Vagina (tissue), 2 donors: ENCODE measurements at regions not wholly inside any gene's neighbourhood (a gene's known extent, or its start where the extent isn't known, plus 50 kb on each side); places are given as distances from the start of the nearest gene placed in this dataset.

Experiments used
- POLR2A ChIP-seq, 2 donors: fragments of 450-650 bp; IDR thresholded peaks; one replicate each; pipeline ENCODE4 v1.6.1; 2017; ENCODE audit warnings: antibody characterized with exemption in 2 of 2, mild to moderate bottlenecking in 2 of 2, moderate library complexity in 2 of 2
- POLR2AphosphoS5 ChIP-seq, 2 donors: sonication (generic); formaldehyde crosslinking; IDR thresholded peaks; one replicate each; pipeline ENCODE4 v1.9.0; 2017; ENCODE audit warnings: antibody characterized with exemption in 2 of 2, mild to moderate bottlenecking in 2 of 2, low read depth in 1 of 2; ENCODE audit not compliant: insufficient read depth in 1 of 2
- TF ChIP-seq, protein P1 (sequence below), 3 experiments: fragments of 450-650 bp in 2 of 3; fragments of 200-600 bp in 1 of 3; sonication (generic) in 1 of 3; IDR thresholded peaks; one replicate each; pipeline ENCODE4 v1.5.1; 2017 to 2019; ENCODE audit warnings: antibody characterized with exemption in 3 of 3, mild to moderate bottlenecking in 2 of 3, moderate library complexity in 2 of 3

DNA sequence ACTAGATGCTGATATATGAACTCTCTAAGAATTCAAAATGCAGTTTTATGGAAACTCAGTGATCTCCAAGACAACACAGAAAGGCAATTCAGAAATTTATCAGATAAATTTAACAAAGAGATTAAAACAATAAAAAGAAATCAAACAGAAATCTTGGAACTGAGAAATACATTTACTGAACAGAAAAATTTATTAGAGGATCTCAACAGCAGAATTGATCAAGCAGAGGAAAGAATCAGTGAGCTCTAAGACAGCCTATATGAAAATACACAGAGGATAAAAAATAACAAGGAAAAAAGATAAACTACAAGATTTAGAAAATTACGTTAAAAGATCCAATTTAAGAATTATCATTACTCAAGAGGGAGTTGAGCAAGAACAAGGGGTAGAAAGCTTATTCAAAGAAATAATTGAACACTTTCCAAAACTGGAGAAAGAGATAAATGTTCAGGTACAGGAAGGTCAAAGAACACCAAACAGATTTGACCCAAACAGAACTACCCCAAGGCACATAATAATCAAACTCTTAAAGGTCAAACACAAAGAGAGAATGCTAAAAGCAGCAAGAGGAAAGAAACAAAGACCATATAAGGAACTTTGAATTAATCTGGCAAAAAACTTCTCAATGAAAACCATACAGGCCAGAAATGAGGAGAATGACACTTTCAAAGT lies 103.1 kb downstream of the APIP start:
- TF ChIP-seq POLR2AphosphoS5 (IDR thresholded peaks at IDR 0.05; ENCODE audit: insufficient read depth in 1 of 2, low read depth in 1 of 2) = no peak
- TF ChIP-seq, protein P1, sequence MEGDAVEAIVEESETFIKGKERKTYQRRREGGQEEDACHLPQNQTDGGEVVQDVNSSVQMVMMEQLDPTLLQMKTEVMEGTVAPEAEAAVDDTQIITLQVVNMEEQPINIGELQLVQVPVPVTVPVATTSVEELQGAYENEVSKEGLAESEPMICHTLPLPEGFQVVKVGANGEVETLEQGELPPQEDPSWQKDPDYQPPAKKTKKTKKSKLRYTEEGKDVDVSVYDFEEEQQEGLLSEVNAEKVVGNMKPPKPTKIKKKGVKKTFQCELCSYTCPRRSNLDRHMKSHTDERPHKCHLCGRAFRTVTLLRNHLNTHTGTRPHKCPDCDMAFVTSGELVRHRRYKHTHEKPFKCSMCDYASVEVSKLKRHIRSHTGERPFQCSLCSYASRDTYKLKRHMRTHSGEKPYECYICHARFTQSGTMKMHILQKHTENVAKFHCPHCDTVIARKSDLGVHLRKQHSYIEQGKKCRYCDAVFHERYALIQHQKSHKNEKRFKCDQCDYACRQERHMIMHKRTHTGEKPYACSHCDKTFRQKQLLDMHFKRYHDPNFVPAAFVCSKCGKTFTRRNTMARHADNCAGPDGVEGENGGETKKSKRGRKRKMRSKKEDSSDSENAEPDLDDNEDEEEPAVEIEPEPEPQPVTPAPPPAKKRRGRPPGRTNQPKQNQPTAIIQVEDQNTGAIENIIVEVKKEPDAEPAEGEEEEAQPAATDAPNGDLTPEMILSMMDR (IDR thresholded peaks at IDR 0.05) = no peak
- TF ChIP-seq POLR2A (IDR thresholded peaks at IDR 0.05) = no peak
